IMR-90 (cell line): ENCODE measurements at regions not wholly inside any gene's neighbourhood (a gene's known extent, or its start where the extent isn't known, plus 50 kb on each side); places are given as distances from the start of the nearest gene placed in this dataset.

Experiments
- ATAC-seq: fragments of 200-7000 bp; cut with Tn5 transposase; 2 replicates; pipeline ENCODE4 v1.9.1; 2020; ENCODE audit warnings: low read depth, mild to moderate bottlenecking, moderate library complexity
- BruUV-seq: library from RNA; stranded (reverse); fragments of 400-500 nt; replicated peaks from 2 replicates; lab custom pipeline; 2021; lab: Mats Ljungman, UMichigan
- CTCF ChIA-PET: fragments of 300-600 bp; formaldehyde crosslinking; extraction: SDS; loops from one replicate; lab custom pipeline; 2021; ENCODE audit warnings: antibody characterized with exemption; lab: Yijun Ruan, JAX
- POLR2A ChIA-PET: fragments of 300-600 bp; sonication (Branson Sonifier 250); formaldehyde crosslinking; loops from one replicate; lab custom pipeline; 2022; ENCODE audit warnings: antibody characterized with exemption; ENCODE audit not compliant: unreplicated experiment; lab: Charles Lee
- DNase-seq: peaks from one replicate; pipeline ENCODE4 v3.0.0; 2013
- H2AFZ ChIP-seq: replicated peaks from 2 replicates; pipeline ENCODE3; 2013; ENCODE audit warnings: low read length, mild to moderate bottlenecking; ENCODE audit not compliant: poor library complexity
- H2AK5ac ChIP-seq: 2 replicates; pipeline ENCODE4 v1.6.1; 2013; ENCODE audit warnings: low read depth, low read length, inconsistent platforms
- H2AK9ac ChIP-seq: replicated peaks from 2 replicates; pipeline ENCODE3; 2013; ENCODE audit warnings: mild to moderate bottlenecking, low read depth, low read length, moderate library complexity; ENCODE audit not compliant: poor library complexity
- H2BK120ac ChIP-seq: 2 replicates; pipeline ENCODE4 v1.6.1; 2013; ENCODE audit warnings: low read depth, low read length, inconsistent platforms
- H2BK15ac ChIP-seq: 3 replicates; pipeline ENCODE4 v1.6.1; 2013; ENCODE audit warnings: low read depth, low read length, inconsistent platforms
- H2BK20ac ChIP-seq: 2 replicates; pipeline ENCODE4 v1.6.1; 2013; ENCODE audit warnings: low read depth, mild to moderate bottlenecking, inconsistent platforms, low read length, moderate library complexity
- H2BK5ac ChIP-seq: 2 replicates; pipeline ENCODE4 v1.6.1; 2013; ENCODE audit warnings: mild to moderate bottlenecking, low read depth, low read length, inconsistent platforms; ENCODE audit not compliant: poor library complexity, severe bottlenecking
- H3K14ac ChIP-seq: replicated peaks from 2 replicates; pipeline ENCODE4 v1.6.1; 2013; ENCODE audit warnings: low read depth, low read length, inconsistent platforms
- H3K18ac ChIP-seq: 2 replicates; pipeline ENCODE4 v1.6.1; 2013; ENCODE audit warnings: low read depth, low read length, control low read depth
- H3K23ac ChIP-seq: 2 replicates; pipeline ENCODE4 v1.6.1; 2013; ENCODE audit warnings: low read depth, low read length, inconsistent platforms
- H3K27ac ChIP-seq: 2 replicates; pipeline ENCODE4 v1.5.1; 2013; ENCODE audit warnings: mild to moderate bottlenecking, control low read depth, low read length; ENCODE audit not compliant: insufficient read depth
- H3K27me3 ChIP-seq: 2 replicates; pipeline ENCODE4 v1.6.1; 2013; ENCODE audit warnings: low read length; ENCODE audit not compliant: control insufficient read depth, insufficient read depth
- H3K36me3 ChIP-seq: 2 replicates; pipeline ENCODE4 v1.6.1; 2013; ENCODE audit warnings: low read length, mixed read lengths; ENCODE audit not compliant: control insufficient read depth, insufficient read depth
- H3K4ac ChIP-seq: 2 replicates; pipeline ENCODE4 v1.6.1; 2013; ENCODE audit warnings: low read depth, low read length, inconsistent platforms
- H3K4me1 ChIP-seq: 2 replicates; pipeline ENCODE4 v1.6.1; 2013; ENCODE audit warnings: low read length, mixed read lengths; ENCODE audit not compliant: control insufficient read depth, insufficient read depth
- H3K4me2 ChIP-seq: 2 replicates; pipeline ENCODE4 v1.6.1; 2013; ENCODE audit warnings: low read depth, mild to moderate bottlenecking, control low read depth, low read length, moderate library complexity
- H3K4me3 ChIP-seq: 2 replicates; pipeline ENCODE4 v1.5.1; 2013; ENCODE audit warnings: low read depth, mild to moderate bottlenecking, control low read depth, low read length, moderate library complexity; ENCODE audit not compliant: insufficient read depth
- H3K56ac ChIP-seq: 2 replicates; pipeline ENCODE4 v1.6.1; 2013; ENCODE audit warnings: low read length, inconsistent platforms; ENCODE audit not compliant: insufficient read depth; ENCODE audit errors: extremely low read depth
- H3K79me1 ChIP-seq, 2 experiments: 2 replicates each; pipeline ENCODE4 v1.6.1; 2013; ENCODE audit warnings: low read length in 2 of 2, inconsistent platforms in 1 of 2, low read depth in 1 of 2
- H3K9ac ChIP-seq: 2 replicates; pipeline ENCODE4 v1.6.1; 2013; ENCODE audit warnings: low read depth, low read length, control low read depth
- H3K9me1 ChIP-seq: 2 replicates; pipeline ENCODE4 v1.6.1; 2013; ENCODE audit warnings: low read length, inconsistent platforms; ENCODE audit not compliant: insufficient read depth
- H3K9me3 ChIP-seq: 2 replicates; pipeline ENCODE4 v1.6.1; 2013; ENCODE audit warnings: low read length; ENCODE audit not compliant: control insufficient read depth, insufficient read depth
- H4K20me1 ChIP-seq: 2 replicates; pipeline ENCODE4 v1.6.1; 2013; ENCODE audit warnings: low read length, inconsistent platforms; ENCODE audit not compliant: insufficient read depth
- H4K5ac ChIP-seq: 2 replicates; pipeline ENCODE4 v1.6.1; 2013; ENCODE audit warnings: mild to moderate bottlenecking, low read depth, low read length, control low read depth
- H4K8ac ChIP-seq, 2 experiments: 2 replicates each; pipeline ENCODE4 v1.6.1; 2013; ENCODE audit warnings: low read depth in 2 of 2, low read length in 2 of 2, control low read depth in 1 of 2, inconsistent platforms in 1 of 2
- H4K91ac ChIP-seq: 2 replicates; pipeline ENCODE4 v1.6.1; 2013; ENCODE audit warnings: low read depth, low read length, inconsistent platforms; ENCODE audit not compliant: insufficient read depth
- CHD1 ChIP-seq: IDR thresholded peaks from 2 replicates; pipeline ENCODE4 v1.6.1; 2012; ENCODE audit warnings: low read depth, low read length, improper control_type of control experiment
- RAD21 ChIP-seq: IDR thresholded peaks from 2 replicates; pipeline ENCODE4 v1.6.1; 2012; ENCODE audit warnings: low read length, improper control_type of control experiment
- RFX5 ChIP-seq: IDR thresholded peaks from 2 replicates; pipeline ENCODE4 v1.8.0; 2012; ENCODE audit warnings: low read depth, mild to moderate bottlenecking, low read length, moderate library complexity
- WGBS, 2 experiments: methylation state at CpG; one replicate each; pipeline versions ENCODE4 v1.1.5 to v1.1.7; 2013; ENCODE audit warnings: missing lambda C conversion rate in 2 of 2; ENCODE audit not compliant: insufficient read length in 1 of 2; ENCODE audit errors: extremely low coverage in 2 of 2; 5-methylcytosine and 5-hydroxymethylcytosine counted together
- dilution Hi-C: fragments of 300-500 bp; cut with HindIII; formaldehyde crosslinking; loops from one replicate; pipeline ENCODE4 v1.14.3; 2018; ENCODE audit warnings: low sequenced_read_pairs; ENCODE audit not compliant: unreplicated experiment
- in situ Hi-C: fragments of 300-500 bp; cut with MboI; formaldehyde crosslinking; loops from 3 replicates; pipeline ENCODE4 v1.14.3; 2019; ENCODE audit warnings: low sequenced_read_pairs, inconsistent platforms, mixed read lengths
- intact Hi-C: fragments of 100-400 bp; cut with micrococcal nuclease; formaldehyde crosslinking; loops from 2 replicates; pipeline ENCODE4 v1.10.0; 2022

- Histone ChIP-seq H4K5ac (no peak overlapping the region), H2AK5ac (no peak overlapping the region), H3K27ac (no peak overlapping the region), H3K56ac (no peak overlapping the region), H4K91ac (no peak overlapping the region), H2BK15ac (no peak overlapping the region), H3K14ac (no peak overlapping the region), H2BK5ac (no peak overlapping the region), H3K4me3 (no peak overlapping the region), H3K23ac (no peak overlapping the region), H2BK120ac (no peak overlapping the region), H2AFZ (no peak overlapping the region), H4K20me1 (no peaks in the 10 kb centered on the region), H2AK9ac (no peak overlapping the region), H3K4me1 (peaks cover 2% of the 10 kb centered on the region; the same call in 1 of the 2 replicates), H2BK20ac (no peak overlapping the region), H3K9me1 (no peaks in the 10 kb centered on the region), H3K18ac (no peak overlapping the region), H4K8ac (no peak overlapping the region), H3K4ac (no peak overlapping the region), H3K27me3 (no peaks in the 10 kb centered on the region), H3K9me3 (no peaks in the 10 kb centered on the region), H3K79me1 (no peaks in the 10 kb centered on the region), H3K9ac (no peak overlapping the region), H3K36me3 (no peaks in the 10 kb centered on the region), H3K4me2 (no peak overlapping the region)
- DNase-seq (no peak), ATAC-seq (no peak)
- TF ChIP-seq RAD21 (no peak), CHD1 (no peak), RFX5 (no peak)
- no TSS peak for BruUV-seq
- ChIA-PET POLR2A (no interaction called here), CTCF (no interaction called here)
- in situ Hi-C loops (no loop called here), intact Hi-C loops (no loop called here), dilution Hi-C loops (no loop called here)
- no CpG with 5 or more reads among the region's 8 CpGs for WGBS, 2 experiments
Observed at GRCh38 chr3:106341586-106342162, 472.9 kb upstream of the CBLB start.
